Right lobe of liver (tissue), 6 donors: ENCODE measurements at regions not wholly inside any gene's neighbourhood (a gene's known extent, or its start where the extent isn't known, plus 50 kb on each side); places are given as distances from the start of the nearest gene placed in this dataset.

Experiments used
- ATAC-seq, 4 donors: fragments of 200-7000 bp; cut with Tn5 transposase; one replicate each; pipeline ENCODE4 v1.9.1; 2020; ENCODE audit warnings: mild to moderate bottlenecking in 4 of 4, moderate library complexity in 4 of 4
- DNase-seq, 3 donors: peaks; one replicate each; pipeline ENCODE4 v3.0.0-alpha.2; 2020
- H3K27ac ChIP-seq, 3 donors: fragments of 200-600 bp; one replicate each; pipeline ENCODE4 v1.8.0; 2022
- H3K27me3 ChIP-seq, 2 donors: fragments of 200-600 bp; one replicate each; pipeline ENCODE4 v1.8.0; 2022
- H3K36me3 ChIP-seq, 4 donors: fragments of 200-600 bp; sonication (generic) in 1 of 4; one replicate each; pipeline versions ENCODE4 v1.5.1 to v1.8.0; 2017 to 2022; ENCODE audit warnings: control low read depth in 1 of 4
- H3K4me1 ChIP-seq, 4 donors: fragments of 200-600 bp; sonication (generic) in 1 of 4; one replicate each; pipeline versions ENCODE4 v1.5.1 to v1.8.0; 2017 to 2022; ENCODE audit warnings: control low read depth in 1 of 4
- H3K4me3 ChIP-seq, 3 donors: fragments of 200-600 bp; one replicate each; pipeline ENCODE4 v1.8.0; 2022
- H3K9me3 ChIP-seq, 4 donors: fragments of 200-600 bp; sonication (generic) in 1 of 4; one replicate each; pipeline versions ENCODE4 v1.5.1 to v1.8.0; 2017 to 2022; ENCODE audit warnings: control low read depth in 1 of 4
- CTCF ChIP-seq, 4 donors: fragments of 200-600 bp in 3 of 4; fragments of 450-650 bp in 1 of 4; IDR thresholded peaks; one replicate each; pipeline versions ENCODE4 v1.5.1 to v1.8.0; 2016 to 2022; ENCODE audit warnings: antibody characterized with exemption in 4 of 4, mild to moderate bottlenecking in 2 of 4
- POLR2A ChIP-seq: fragments of 450-650 bp; IDR thresholded peaks from one replicate; pipeline ENCODE4 v1.6.1; 2017; ENCODE audit warnings: antibody characterized with exemption, mild to moderate bottlenecking
- WGBS: methylation state at CpG from one replicate; pipeline ENCODE4 v1.1.6; 2018; ENCODE audit warnings: low coverage, low lambda C conversion rate; ENCODE audit not compliant: insufficient coverage; ENCODE audit errors: missing lambda C conversion rate; 5-methylcytosine and 5-hydroxymethylcytosine counted together
- intact Hi-C, 2 donors: fragments of 100-400 bp; cut with DNase I; formaldehyde crosslinking; loops; one replicate each; pipeline versions ENCODE4 v1.11.2 to v1.14.1; 2022
- donor health status: DM: no; HTN: yes; CAD: no.
- donor health status: DM: no; HTN: no; CAD: no.
- donor health status: DM: no; HTN: no; CAD: no.
- donor health status: DM: no; HTN: yes; CAD: no.
- donor health status: DM: no; HTN: yes; CAD: no.

GRCh38 chr12:31821484-31821883 lies 92.7 kb upstream of the AMN1 start:
- Histone ChIP-seq H3K4me3 (no peak overlapping the region), H3K27me3 (no peaks in the 10 kb centered on the region), H3K4me1 (peaks cover 0 to 15% (median 5%) of the 10 kb centered on the region in 4 donors), H3K27ac (no peak overlapping the region), H3K9me3 (peaks cover 0 to 9% (median 0%) of the 10 kb centered on the region in 4 donors), H3K36me3 (no peaks in the 10 kb centered on the region)
- DNase-seq (no peak), ATAC-seq (no peak)
- 83% methylated on average over 2 of the region's 3 CpGs for WGBS
- TF ChIP-seq POLR2A (no peak), CTCF (IDR thresholded peaks at IDR 0.05) (no peak)
- intact Hi-C loops, result no loop called here

GRCh38 chr12:31820832-31821231 lies 92.0 kb upstream of the AMN1 start:
- Histone ChIP-seq H3K9me3 (peaks cover 0 to 7% (median 0%) of the 10 kb centered on the region in 4 donors), H3K36me3 (no peaks in the 10 kb centered on the region), H3K4me1 (peaks cover 0 to 15% (median 5%) of the 10 kb centered on the region in 4 donors), H3K4me3 (no peak overlapping the region), H3K27me3 (no peaks in the 10 kb centered on the region), H3K27ac (no peak overlapping the region)
- WGBS, result 93% methylated on average over 7 of the region's 7 CpGs
- intact Hi-C loops, result no loop called here
- ATAC-seq (no peak), DNase-seq (no peak)
- no peak for TF ChIP-seq POLR2A
- TF ChIP-seq CTCF (IDR thresholded peaks at IDR 0.05), result no peak

- ATAC-seq, result peak in 3 of 4 donors; percentile 24 to 52 (median 51)
- intact Hi-C loops, result no loop called here
- Histone ChIP-seq H3K4me3 (no peak overlapping the region), H3K9me3 (no peaks in the 10 kb centered on the region), H3K36me3 (no peaks in the 10 kb centered on the region), H3K4me1 (peaks cover 0 to 15% (median 5%) of the 10 kb centered on the region in 4 donors), H3K27ac (no peak overlapping the region), H3K27me3 (no peaks in the 10 kb centered on the region)
- TF ChIP-seq CTCF (IDR thresholded peaks at IDR 0.05) (no peak), POLR2A (no peak)
- no peak for DNase-seq
- 74% methylated on average over 2 of the region's 2 CpGs for WGBS
These were observed 90.6 kb upstream of the AMN1 start for GRCh38 chr12:31819427-31819826.

- Histone ChIP-seq H3K27me3 (no peaks in the 10 kb centered on the region), H3K9me3 (no peaks in the 10 kb centered on the region), H3K4me1 (peaks cover 0 to 15% (median 5%) of the 10 kb centered on the region in 4 donors), H3K4me3 (no peak overlapping the region), H3K27ac (peak overlapping the region in 1 of 3 donors; percentile 14), H3K36me3 (no peaks in the 10 kb centered on the region)
- intact Hi-C loops, result no loop called here
- no peak for DNase-seq
- WGBS, result 100% methylated on average over 2 of the region's 2 CpGs
- TF ChIP-seq POLR2A (no peak), CTCF (IDR thresholded peaks at IDR 0.05) (no peak)
- ATAC-seq, result peak; percentile 53 to 73 (median 60)
These were observed 89.9 kb upstream of the AMN1 start for GRCh38 chr12:31818623-31819268.
